Hippocampal formation (tissue), 2 donors: ENCODE measurements at regions not wholly inside any gene's neighbourhood (a gene's known extent, or its start where the extent isn't known, plus 50 kb on each side); places are given as distances from the start of the nearest gene placed in this dataset.
"Not testable (repeated sequence)": the region's sequence is repeated elsewhere in the genome, so short reads cannot be mapped to it uniquely, and the experiment has no call there.

Experiments
- DNase-seq, 2 donors: peaks; one replicate each; lab custom pipeline; 2025; lab: John Stamatoyannopoulos, UW

- no peak for DNase-seq
These were observed 192.6 kb downstream of the COX18 start for GRCh38 chr4:72876946-72877345.

DNA sequence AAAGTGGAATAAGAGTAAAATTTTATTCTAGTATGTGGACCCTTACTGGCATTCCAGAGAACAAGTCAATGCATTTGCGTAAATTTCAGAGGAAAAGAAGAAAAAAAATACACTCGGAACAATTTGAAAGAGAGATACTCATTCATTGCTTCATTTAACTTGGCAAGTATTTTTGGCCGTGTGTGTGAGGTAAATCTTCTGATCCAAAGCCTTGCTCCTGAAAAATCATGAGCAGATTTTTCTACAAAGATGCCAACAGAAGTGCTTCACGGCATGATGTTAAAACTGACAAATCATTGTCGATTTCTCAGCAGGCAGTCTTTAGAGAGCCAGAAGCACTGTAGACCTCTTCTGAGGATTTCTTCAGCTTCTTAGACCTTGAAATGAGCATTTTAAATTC is 194.0 kb downstream of the COX18 start:
- DNase-seq: no peak

GRCh38 chr4:72875138-72875537 is 194.4 kb downstream of the COX18 start:
- no peak for DNase-seq

- DNase-seq: no peak
These were observed 204.6 kb downstream of the COX18 start for GRCh38 chr4:72864898-72865297.

DNA sequence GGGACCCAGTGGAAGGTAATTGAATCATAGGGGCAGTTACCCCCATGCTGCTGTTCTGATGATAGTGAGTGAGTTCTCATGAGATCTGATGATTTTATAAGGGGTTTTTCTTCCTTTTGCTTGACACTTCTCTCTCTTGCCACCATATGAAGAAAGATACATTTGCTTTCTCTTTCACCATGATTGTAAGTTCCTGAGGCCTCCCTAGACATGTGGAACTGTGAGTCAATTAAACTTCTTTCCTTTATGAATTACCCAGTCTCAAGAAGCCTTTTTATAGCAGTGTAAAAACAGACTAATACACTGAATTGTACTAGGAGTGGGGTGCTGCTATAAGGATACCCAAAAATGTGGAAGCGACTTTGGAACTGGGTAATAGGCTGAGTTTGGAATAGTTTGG is 205.2 kb downstream of the COX18 start:
- DNase-seq: not testable (repeated sequence)

GRCh38 chr4:72860766-72861165 is 208.8 kb downstream of the COX18 start:
- no peak for DNase-seq

DNA sequence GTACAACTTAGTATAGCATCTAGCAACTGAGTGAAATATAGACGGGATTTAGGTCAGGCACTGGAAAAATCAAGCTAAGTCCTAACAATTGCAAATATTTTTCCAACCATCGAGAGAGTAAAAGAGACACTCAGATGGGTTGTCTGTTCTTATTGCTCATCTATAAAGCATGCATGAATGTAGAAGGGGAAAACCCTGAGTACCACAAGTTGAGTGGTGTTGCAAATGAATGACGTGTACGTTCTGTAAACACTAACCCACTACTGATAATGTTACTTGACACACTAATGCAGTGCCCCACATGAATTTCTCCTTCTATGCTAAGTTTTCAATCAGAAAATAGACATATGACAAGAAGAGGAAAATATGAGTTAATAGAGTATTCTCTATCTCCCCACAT is 211.2 kb downstream of the COX18 start:
- no peak for DNase-seq

GRCh38 chr4:72857787-72858186 is 211.7 kb downstream of the COX18 start:
- no peak for DNase-seq

- DNase-seq: no peak
These were observed 212.3 kb downstream of the COX18 start for GRCh38 chr4:72857216-72857615.

- no peak for DNase-seq
These were observed 223.0 kb downstream of the COX18 start for GRCh38 chr4:72846280-72847111.

GRCh38 chr4:72843466-72843865 is 226.1 kb downstream of the COX18 start:
- no peak for DNase-seq

- no peak for DNase-seq
These were observed 227.2 kb downstream of the COX18 start for GRCh38 chr4:72842323-72842722.

DNA sequence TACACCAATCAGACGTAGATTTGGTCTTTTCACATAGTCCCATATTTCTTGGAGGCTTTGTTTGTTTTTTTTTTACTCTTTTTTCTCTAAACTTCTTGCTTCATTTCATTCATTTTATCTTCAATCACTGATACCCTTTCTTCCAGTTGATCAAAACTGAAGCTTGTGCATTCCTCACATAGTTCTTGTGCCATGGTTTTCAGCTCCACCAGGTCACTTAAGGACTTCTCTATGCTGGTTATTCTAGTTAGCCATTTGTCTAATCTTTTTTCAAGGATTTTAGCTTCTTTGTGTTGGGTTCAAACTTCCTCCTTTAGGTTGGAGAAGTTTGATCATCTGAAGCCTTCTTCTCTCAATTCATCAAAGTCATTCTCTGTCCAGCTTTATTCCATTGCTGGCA is 229.3 kb downstream of the COX18 start:
- not testable (repeated sequence) for DNase-seq

DNA sequence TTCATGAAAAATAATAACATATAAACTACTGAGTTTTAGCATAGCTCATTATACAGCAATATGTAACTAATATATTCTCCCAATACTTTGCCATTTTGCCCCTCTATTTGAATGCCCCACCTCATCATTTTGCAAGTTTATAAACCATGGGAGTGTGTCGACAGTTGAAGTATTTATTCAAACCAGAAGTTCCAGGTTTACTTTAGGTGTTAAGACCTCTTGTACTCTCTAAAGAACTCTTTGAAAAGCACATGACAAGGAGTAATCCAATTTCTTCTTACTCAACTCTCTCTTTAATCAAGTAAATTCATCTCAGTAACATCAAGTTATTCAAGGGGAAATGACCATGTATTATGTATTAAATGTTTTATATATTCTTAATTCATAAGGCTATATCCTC is 240.7 kb downstream of the COX18 start:
- DNase-seq: no peak

- no peak for DNase-seq
These were observed 241.5 kb downstream of the COX18 start for GRCh38 chr4:72827968-72828367.

GRCh38 chr4:72820107-72820506 is 249.4 kb downstream of the COX18 start:
- DNase-seq: no peak

- DNase-seq: no peak
These were observed 248.0 kb upstream of the ADAMTS3 start for GRCh38 chr4:72817012-72817411.

DNA sequence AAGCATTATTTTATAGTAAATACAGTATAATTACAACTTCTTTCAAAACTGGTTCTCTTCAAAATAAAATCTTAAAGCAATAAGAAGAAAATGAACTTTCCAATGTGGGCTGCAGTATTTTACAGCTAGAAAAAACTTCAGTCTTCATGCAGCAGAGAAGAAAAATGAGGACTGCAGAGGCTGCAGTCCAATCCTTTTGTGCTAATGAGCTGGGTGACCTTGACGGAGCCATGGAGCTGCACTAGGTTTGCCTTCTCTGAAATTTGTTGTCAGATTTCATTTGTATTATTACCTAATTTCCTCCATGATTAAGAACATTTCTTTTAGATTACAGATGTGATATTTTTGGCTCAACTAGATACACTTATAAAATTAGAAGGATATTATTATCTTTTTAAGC is 245.2 kb upstream of the ADAMTS3 start:
- no peak for DNase-seq

- no peak for DNase-seq
These were observed 240.2 kb upstream of the ADAMTS3 start for GRCh38 chr4:72809208-72809607.

- DNase-seq: no peak
These were observed 236.3 kb upstream of the ADAMTS3 start for GRCh38 chr4:72805284-72805683.

DNA sequence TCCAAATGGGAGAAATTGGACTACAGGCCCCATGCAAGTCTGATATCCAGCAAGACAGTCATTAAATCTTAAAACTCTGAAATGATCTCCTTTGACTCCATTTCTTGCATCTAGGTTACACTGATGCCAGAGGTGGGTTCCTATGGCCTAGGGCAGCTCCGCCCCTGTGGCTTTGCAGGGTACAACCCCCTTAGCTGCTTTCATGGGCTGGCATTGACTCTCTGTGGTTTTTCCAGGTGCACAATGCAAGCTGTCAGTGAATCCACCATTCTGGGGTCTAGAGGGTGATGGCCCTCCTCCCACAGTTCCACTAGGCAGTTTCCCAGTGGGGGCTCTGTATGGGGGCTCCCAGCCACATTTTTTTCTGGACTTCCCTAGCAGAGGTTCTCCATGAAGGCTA is 228.5 kb upstream of the ADAMTS3 start:
- no peak for DNase-seq

DNA sequence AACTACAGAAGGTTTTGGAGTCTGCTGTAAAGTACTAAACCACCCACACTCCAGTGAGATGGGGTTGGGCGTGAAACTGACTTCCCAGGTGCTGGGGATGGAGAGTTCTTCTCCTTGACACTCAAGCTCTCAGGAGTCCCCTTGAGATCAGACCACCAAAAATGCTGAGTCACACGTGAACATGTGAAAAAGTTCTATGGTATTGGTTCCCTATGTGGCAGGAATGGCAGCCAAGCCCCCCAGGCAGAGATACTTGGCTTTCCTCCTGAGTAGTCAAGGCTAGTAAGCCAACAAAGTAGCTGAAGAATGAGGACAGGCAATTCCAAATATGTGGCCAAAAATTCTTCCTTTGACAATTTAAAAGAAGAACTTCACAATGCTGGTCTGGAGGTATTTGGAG is 222.0 kb upstream of the ADAMTS3 start:
- no peak for DNase-seq

DNA sequence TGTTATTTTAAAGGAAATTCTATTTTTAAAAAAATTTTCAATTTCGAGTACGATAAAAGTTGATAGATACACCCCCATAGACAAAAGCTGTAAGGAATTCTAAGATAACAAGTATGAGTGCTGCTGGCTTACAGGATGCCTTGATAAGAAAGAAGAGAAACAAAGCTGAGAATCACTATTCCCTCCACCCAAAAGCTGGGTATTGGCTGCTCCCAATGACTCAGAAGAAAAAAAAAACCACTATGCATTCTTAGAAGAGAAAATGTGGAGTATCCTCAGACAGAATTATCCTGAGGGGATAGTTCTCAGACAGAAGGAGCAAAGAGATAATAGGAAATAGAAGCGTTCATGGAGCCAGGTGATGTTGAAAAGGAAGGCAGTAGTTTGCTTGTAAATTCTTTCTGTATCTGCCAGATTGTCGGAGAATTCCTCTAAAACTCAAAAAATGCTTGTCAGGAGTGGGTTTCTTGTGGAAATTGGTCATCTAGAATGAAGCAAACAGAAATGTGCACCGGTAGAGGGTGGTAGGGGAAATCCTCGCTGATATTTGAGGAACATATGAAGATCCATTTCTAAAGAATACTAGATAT is 217.5 kb upstream of the ADAMTS3 start:
- no peak for DNase-seq

DNA sequence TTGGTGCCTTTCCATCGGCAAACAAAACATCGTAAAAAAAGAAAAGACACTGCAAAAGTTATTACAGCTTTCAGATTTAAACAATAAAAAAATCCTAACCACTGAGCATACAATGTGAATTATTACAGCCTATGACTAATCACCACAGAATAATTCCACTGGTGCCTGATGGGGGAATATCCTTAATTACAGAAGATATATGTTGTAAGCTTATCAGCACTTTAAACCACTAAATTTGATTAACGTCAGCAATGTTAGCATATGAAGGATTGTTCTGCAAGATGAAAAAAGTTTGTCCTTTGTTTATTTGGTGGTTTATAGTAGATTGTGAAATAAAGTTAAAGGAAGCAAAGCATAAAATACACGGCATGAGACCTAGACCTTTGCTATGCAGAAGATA is 210.2 kb upstream of the ADAMTS3 start:
- DNase-seq: no peak
